ENCODE measurements at regions not wholly inside any gene's neighbourhood (a gene's known extent, or its start where the extent isn't known, plus 50 kb on each side); places are given as distances from the start of the nearest gene placed in this dataset.

- no peak for TF ChIP-seq POLR2AphosphoS5 (IDR thresholded peaks at IDR 0.05; ENCODE audit: low read depth)
- no peak for TF ChIP-seq CTCF (IDR thresholded peaks at IDR 0.05; ENCODE audit: insufficient read depth, low read length)
- TF ChIP-seq SPI1 (IDR thresholded peaks at IDR 0.05; ENCODE audit: borderline replicate concordance, low read depth), result no peak
These were observed 87.5 kb upstream of the ERCC6L2 start for GRCh38 chr9:95788021-95788420.

All from HL-60 (cell line).